ENCODE measurements at regions not wholly inside any gene's neighbourhood (a gene's known extent, or its start where the extent isn't known, plus 50 kb on each side); places are given as distances from the start of the nearest gene placed in this dataset.

GRCh38 chr17:77861981-77862645 lies 96.4 kb upstream of the TNRC6C start:
- Histone ChIP-seq H3K9me3 (ENCODE audit: control insufficient read depth in 2 of 3, low read length in 3 of 3) (no peaks in the 10 kb centered on the region), H3K4me3 (ENCODE audit: low read length) (no peak overlapping the region), H3K36me3 (ENCODE audit: control insufficient read depth in 2 of 3, insufficient read depth in 3 of 3, low read length in 3 of 3) (no peaks in the 10 kb centered on the region), H3K27ac (ENCODE audit: low read depth, low read length) (no peak overlapping the region), H3K27me3 (ENCODE audit: control insufficient read depth in 2 of 2, insufficient read depth in 2 of 2, low read length in 2 of 2) (no peaks in the 10 kb centered on the region), H3K4me1 (ENCODE audit: control insufficient read depth in 2 of 2, insufficient read depth in 2 of 2, low read length in 2 of 2) (peaks cover 0 to 4% of the 10 kb centered on the region in 2 donors)
- intact Hi-C loops (cut with micrococcal nuclease): no loop called here
- H3K36me3 Mint-ChIP-seq: peaks cover 0 to 2% (median 0%) of the 10 kb centered on the region in 5 donors
- ChIA-PET CTCF (no interaction called here), POLR2A (no interaction called here)
- peaks cover 0 to 22% (median 0%) of the 10 kb centered on the region in 5 donors for H3K27me3 Mint-ChIP-seq
- peak overlapping the region in 2 of 9 donors; percentile 10 to 47 for H3K27ac Mint-ChIP-seq
- H3K9me3 Mint-ChIP-seq: peaks cover 0 to 9% (median 0%) of the 10 kb centered on the region in 11 donors
- peaks cover 12 to 41% (median 25%) of the 10 kb centered on the region in 7 donors for H3K4me1 Mint-ChIP-seq
- no peak for DNase-seq
- no peak overlapping the region for H3K4me3 Mint-ChIP-seq
- ATAC-seq: no peak

- Mint-ChIP-seq H3K4me3 (peak overlapping the region in 1 of 10 donors; percentile 56), H3K4me1 (peaks cover 12 to 37% (median 18%) of the 10 kb centered on the region in 7 donors), H3K9me3 (peaks cover 0 to 9% (median 0%) of the 10 kb centered on the region in 11 donors), H3K27ac (peak overlapping the region in 1 of 9 donors; percentile 69), H3K36me3 (peaks cover 0 to 2% (median 0%) of the 10 kb centered on the region in 5 donors), H3K27me3 (peaks cover 0 to 26% (median 0%) of the 10 kb centered on the region in 5 donors)
- no peak for DNase-seq
- POLR2A ChIA-PET: interaction anchor here (0.7 to 1.6 kb wide), 3 partner anchors 14 to 95 kb away, joined by 3 to 8 read pairs (median 3); partner anchors contain the start of gene TNRC6C
- Histone ChIP-seq H3K4me3 (ENCODE audit: low read length) (no peak overlapping the region), H3K36me3 (ENCODE audit: control insufficient read depth in 2 of 3, insufficient read depth in 3 of 3, low read length in 3 of 3) (no peaks in the 10 kb centered on the region), H3K27ac (ENCODE audit: low read depth, low read length) (no peak overlapping the region), H3K27me3 (ENCODE audit: control insufficient read depth in 2 of 2, insufficient read depth in 2 of 2, low read length in 2 of 2) (no peaks in the 10 kb centered on the region), H3K9me3 (ENCODE audit: control insufficient read depth in 2 of 3, low read length in 3 of 3) (no peaks in the 10 kb centered on the region), H3K4me1 (ENCODE audit: control insufficient read depth in 2 of 2, insufficient read depth in 2 of 2, low read length in 2 of 2) (no peaks in the 10 kb centered on the region)
- ATAC-seq: no peak
- CTCF ChIA-PET: no interaction called here
- intact Hi-C loops (cut with micrococcal nuclease): no loop called here
These were observed 95.4 kb upstream of the TNRC6C start for GRCh38 chr17:77862890-77863813.

GRCh38 chr17:77863814-77864161 lies 94.7 kb upstream of the TNRC6C start:
- peak overlapping the region in 2 of 10 donors; percentile 21 to 56 for H3K4me3 Mint-ChIP-seq
- H3K27me3 ChIP-seq (ENCODE audit: control insufficient read depth in 2 of 2, insufficient read depth in 2 of 2, low read length in 2 of 2): no peaks in the 10 kb centered on the region

GRCh38 chr17:77864234-77865111 lies 94.0 kb upstream of the TNRC6C start:
- ChIA-PET POLR2A (interaction anchor here (0.6 to 1.6 kb wide), 2 partner anchors 17 to 93 kb away, joined by 3 to 8 read pairs; partner anchors contain the start of gene TNRC6C), CTCF (no interaction called here)
- H3K27ac ChIP-seq (ENCODE audit: low read depth, low read length): no peak overlapping the region
- peaks cover 7% of the 10 kb centered on the region in 2 donors for H3K4me1 ChIP-seq (ENCODE audit: control insufficient read depth in 2 of 2, insufficient read depth in 2 of 2, low read length in 2 of 2)
- H3K4me3 ChIP-seq (ENCODE audit: low read length): no peak overlapping the region
- Mint-ChIP-seq H3K27ac (peak overlapping the region in 3 of 9 donors; percentile 11 to 70 (median 56)), H3K4me1 (peaks cover 19 to 41% (median 25%) of the 10 kb centered on the region in 7 donors), H3K27me3 (peaks cover 0 to 31% (median 0%) of the 10 kb centered on the region in 5 donors), H3K9me3 (peaks cover 0 to 7% (median 0%) of the 10 kb centered on the region in 11 donors), H3K36me3 (no peaks in the 10 kb centered on the region), H3K4me3 (peak overlapping the region in 2 of 10 donors; percentile 21 to 56)
- DNase-seq: no peak
- H3K36me3 ChIP-seq (ENCODE audit: control insufficient read depth in 2 of 3, insufficient read depth in 3 of 3, low read length in 3 of 3): no peaks in the 10 kb centered on the region
- ATAC-seq: no peak
- intact Hi-C loops (cut with micrococcal nuclease): no loop called here
- H3K27me3 ChIP-seq (ENCODE audit: control insufficient read depth in 2 of 2, insufficient read depth in 2 of 2, low read length in 2 of 2): no peaks in the 10 kb centered on the region
- no peaks in the 10 kb centered on the region for H3K9me3 ChIP-seq (ENCODE audit: control insufficient read depth in 2 of 3, low read length in 3 of 3)

More at GRCh38 chr17:77863814-77864161, 94.7 kb upstream of the TNRC6C start:
- Histone ChIP-seq H3K9me3 (ENCODE audit: control insufficient read depth in 2 of 3, low read length in 3 of 3) (no peaks in the 10 kb centered on the region), H3K27ac (ENCODE audit: low read depth, low read length) (no peak overlapping the region), H3K36me3 (ENCODE audit: control insufficient read depth in 2 of 3, insufficient read depth in 3 of 3, low read length in 3 of 3) (no peaks in the 10 kb centered on the region), H3K4me1 (ENCODE audit: control insufficient read depth in 2 of 2, insufficient read depth in 2 of 2, low read length in 2 of 2) (peaks cover 0 to under 1% of the 10 kb centered on the region in 2 donors), H3K4me3 (ENCODE audit: low read length) (no peak overlapping the region)
- Mint-ChIP-seq H3K9me3 (peaks cover 0 to 7% (median 0%) of the 10 kb centered on the region in 11 donors), H3K27ac (peak overlapping the region in 1 of 9 donors; percentile 69), H3K4me1 (peaks cover 13 to 36% (median 18%) of the 10 kb centered on the region in 7 donors), H3K36me3 (no peaks in the 10 kb centered on the region), H3K27me3 (peaks cover 0 to 26% (median 0%) of the 10 kb centered on the region in 5 donors)
- ChIA-PET POLR2A (interaction anchor here (0.8 to 1.6 kb wide), 2 partner anchors 22 to 94 kb away, joined by 3 to 8 read pairs; partner anchors contain the start of gene TNRC6C), CTCF (no interaction called here)
- no peak for DNase-seq
- intact Hi-C loops (cut with micrococcal nuclease): no loop called here
- ATAC-seq: peak; percentile 83

GRCh38 chr17:77865112-77865611 lies 93.3 kb upstream of the TNRC6C start:
- no peak for ATAC-seq

DNA sequence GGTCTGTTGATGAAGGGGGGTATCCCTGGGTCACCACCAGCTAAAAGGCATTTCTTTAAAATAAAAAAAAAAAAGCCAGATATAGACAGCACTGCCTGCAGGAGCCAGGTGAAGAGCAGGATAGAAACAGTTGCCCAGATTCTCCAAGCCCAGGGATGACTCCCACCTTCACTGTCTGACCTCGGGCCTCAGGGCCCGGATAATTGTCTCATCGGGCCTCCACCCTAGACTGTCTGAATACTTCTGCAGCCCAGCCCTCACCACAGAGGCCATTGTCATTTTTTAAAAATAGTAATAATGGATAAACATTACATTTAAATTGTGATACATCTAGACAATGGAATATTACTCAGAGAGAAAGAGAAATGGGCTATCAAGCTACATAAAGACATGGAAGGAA lies 92.8 kb upstream of the TNRC6C start:
- H3K27ac Mint-ChIP-seq: no peak overlapping the region
- Histone ChIP-seq H3K9me3 (ENCODE audit: control insufficient read depth in 2 of 3, low read length in 3 of 3) (no peaks in the 10 kb centered on the region), H3K4me1 (ENCODE audit: control insufficient read depth in 2 of 2, insufficient read depth in 2 of 2, low read length in 2 of 2) (peaks cover 12 to 17% of the 10 kb centered on the region in 2 donors), H3K36me3 (ENCODE audit: control insufficient read depth in 2 of 3, insufficient read depth in 3 of 3, low read length in 3 of 3) (no peaks in the 10 kb centered on the region), H3K27ac (ENCODE audit: low read depth, low read length) (no peak overlapping the region), H3K27me3 (ENCODE audit: control insufficient read depth in 2 of 2, insufficient read depth in 2 of 2, low read length in 2 of 2) (no peaks in the 10 kb centered on the region), H3K4me3 (ENCODE audit: low read length) (no peak overlapping the region)
- ATAC-seq (no peak), DNase-seq (no peak)
- H3K9me3 Mint-ChIP-seq: peaks cover 0 to 7% (median 0%) of the 10 kb centered on the region in 11 donors
- no peaks in the 10 kb centered on the region for H3K36me3 Mint-ChIP-seq
- H3K4me3 Mint-ChIP-seq: no peak overlapping the region
- intact Hi-C loops (cut with micrococcal nuclease): no loop called here
- peaks cover 0 to 29% (median 0%) of the 10 kb centered on the region in 5 donors for H3K27me3 Mint-ChIP-seq
- CTCF ChIA-PET: no interaction called here
- POLR2A ChIA-PET: no interaction called here
- H3K4me1 Mint-ChIP-seq: peaks cover 25 to 48% (median 31%) of the 10 kb centered on the region in 7 donors

More at GRCh38 chr17:77865112-77865611, 93.3 kb upstream of the TNRC6C start:
- peaks cover 25 to 48% (median 31%) of the 10 kb centered on the region in 7 donors for H3K4me1 Mint-ChIP-seq
- intact Hi-C loops (cut with micrococcal nuclease): no loop called here
- peak overlapping the region in 2 of 10 donors; percentile 3 to 36 for H3K4me3 Mint-ChIP-seq
- peaks cover 0 to 32% (median 0%) of the 10 kb centered on the region in 5 donors for H3K27me3 Mint-ChIP-seq
- Histone ChIP-seq H3K27ac (ENCODE audit: low read depth, low read length) (no peak overlapping the region), H3K27me3 (ENCODE audit: control insufficient read depth in 2 of 2, insufficient read depth in 2 of 2, low read length in 2 of 2) (no peaks in the 10 kb centered on the region), H3K4me3 (ENCODE audit: low read length) (no peak overlapping the region), H3K9me3 (ENCODE audit: control insufficient read depth in 2 of 3, low read length in 3 of 3) (no peaks in the 10 kb centered on the region), H3K4me1 (ENCODE audit: control insufficient read depth in 2 of 2, insufficient read depth in 2 of 2, low read length in 2 of 2) (peaks cover 12 to 14% of the 10 kb centered on the region in 2 donors), H3K36me3 (ENCODE audit: control insufficient read depth in 2 of 3, insufficient read depth in 3 of 3, low read length in 3 of 3) (no peaks in the 10 kb centered on the region)
- ChIA-PET POLR2A (no interaction called here), CTCF (no interaction called here)
- H3K9me3 Mint-ChIP-seq: peaks cover 0 to 7% (median 0%) of the 10 kb centered on the region in 11 donors
- peak overlapping the region in 3 of 9 donors; percentile 11 to 70 (median 56) for H3K27ac Mint-ChIP-seq
- no peaks in the 10 kb centered on the region for H3K36me3 Mint-ChIP-seq
- no peak for DNase-seq
